Endothelial cell (in vitro differentiated cells): ENCODE measurements at regions not wholly inside any gene's neighbourhood (a gene's known extent, or its start where the extent isn't known, plus 50 kb on each side); places are given as distances from the start of the nearest gene placed in this dataset.
A peak's percentile ranks its signal among the peaks of the same experiment; 100 is the strongest.

Experiments
- DNase-seq: peaks from one replicate; pipeline ENCODE4 v3.0.0; 2021; ENCODE audit warnings: low spot score
- H3K27ac Mint-ChIP-seq: one replicate; pipeline ENCODE4 v1.8.0; 2021; ENCODE audit warnings: mixed read lengths, inconsistent platforms; ENCODE audit not compliant: unreplicated experiment
- H3K27me3 Mint-ChIP-seq: one replicate; pipeline ENCODE4 v1.8.0; 2021; ENCODE audit warnings: mild to moderate bottlenecking, moderate library complexity, mixed read lengths, inconsistent platforms; ENCODE audit not compliant: unreplicated experiment
- H3K36me3 Mint-ChIP-seq: one replicate; pipeline ENCODE4 v1.8.0; 2021; ENCODE audit warnings: mild to moderate bottlenecking, low read depth, mixed read lengths, inconsistent platforms; ENCODE audit not compliant: unreplicated experiment
- H3K4me1 Mint-ChIP-seq: one replicate; pipeline ENCODE4 v1.8.0; 2021; ENCODE audit warnings: mild to moderate bottlenecking, mixed read lengths, inconsistent platforms; ENCODE audit not compliant: unreplicated experiment
- H3K4me3 Mint-ChIP-seq: one replicate; pipeline ENCODE4 v1.8.0; 2021; ENCODE audit warnings: mild to moderate bottlenecking, mixed read lengths, inconsistent platforms; ENCODE audit not compliant: unreplicated experiment
- H3K9me3 Mint-ChIP-seq: one replicate; pipeline ENCODE4 v1.8.0; 2021; ENCODE audit warnings: mixed read lengths, inconsistent platforms; ENCODE audit not compliant: unreplicated experiment
- TF ChIP-seq, protein P1 (sequence below): fragments of 200-600 bp; sonication (generic); IDR thresholded peaks from one replicate; pipeline ENCODE4 v1.5.0; 2021; ENCODE audit warnings: antibody characterized with exemption; ENCODE audit not compliant: unreplicated experiment

DNA sequence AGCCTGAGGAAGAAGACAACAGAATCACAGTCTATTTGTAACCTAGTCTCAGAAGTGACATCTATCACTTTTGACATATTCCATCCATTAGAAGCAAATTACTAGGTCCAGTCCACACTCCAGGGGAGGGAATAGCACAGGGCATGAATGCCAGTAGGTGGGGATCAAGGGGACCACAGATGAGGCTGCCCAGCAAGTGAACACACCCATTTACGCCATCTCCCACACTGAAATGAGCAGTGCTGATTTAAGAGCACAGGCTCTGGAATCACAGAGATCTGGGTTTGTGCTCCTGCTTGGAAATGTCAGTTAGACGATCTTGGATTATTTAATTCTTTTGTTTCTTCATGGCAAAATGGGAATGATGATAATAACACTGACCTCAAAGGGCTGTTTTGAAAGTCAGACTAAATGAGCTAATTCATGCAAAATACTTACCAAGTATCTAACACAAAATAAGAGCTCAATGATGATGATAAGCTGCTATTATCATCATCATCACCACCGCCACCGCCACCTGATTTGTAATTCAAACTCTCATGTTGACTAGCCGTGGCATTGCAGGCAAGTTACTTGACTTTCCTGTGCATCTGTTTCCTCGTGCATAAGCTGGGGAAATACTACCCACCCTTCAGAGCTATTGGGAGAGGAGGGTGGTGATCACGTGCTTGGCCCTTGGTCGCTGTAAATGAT lies 138.9 kb upstream of the KLF14 start:
- Mint-ChIP-seq H3K4me1 (no peaks in the 10 kb centered on the region), H3K27ac (no peak overlapping the region), H3K9me3 (no peaks in the 10 kb centered on the region), H3K36me3 (no peaks in the 10 kb centered on the region), H3K4me3 (no peak overlapping the region), H3K27me3 (peaks cover 2% of the 10 kb centered on the region)
- TF ChIP-seq, protein P1, sequence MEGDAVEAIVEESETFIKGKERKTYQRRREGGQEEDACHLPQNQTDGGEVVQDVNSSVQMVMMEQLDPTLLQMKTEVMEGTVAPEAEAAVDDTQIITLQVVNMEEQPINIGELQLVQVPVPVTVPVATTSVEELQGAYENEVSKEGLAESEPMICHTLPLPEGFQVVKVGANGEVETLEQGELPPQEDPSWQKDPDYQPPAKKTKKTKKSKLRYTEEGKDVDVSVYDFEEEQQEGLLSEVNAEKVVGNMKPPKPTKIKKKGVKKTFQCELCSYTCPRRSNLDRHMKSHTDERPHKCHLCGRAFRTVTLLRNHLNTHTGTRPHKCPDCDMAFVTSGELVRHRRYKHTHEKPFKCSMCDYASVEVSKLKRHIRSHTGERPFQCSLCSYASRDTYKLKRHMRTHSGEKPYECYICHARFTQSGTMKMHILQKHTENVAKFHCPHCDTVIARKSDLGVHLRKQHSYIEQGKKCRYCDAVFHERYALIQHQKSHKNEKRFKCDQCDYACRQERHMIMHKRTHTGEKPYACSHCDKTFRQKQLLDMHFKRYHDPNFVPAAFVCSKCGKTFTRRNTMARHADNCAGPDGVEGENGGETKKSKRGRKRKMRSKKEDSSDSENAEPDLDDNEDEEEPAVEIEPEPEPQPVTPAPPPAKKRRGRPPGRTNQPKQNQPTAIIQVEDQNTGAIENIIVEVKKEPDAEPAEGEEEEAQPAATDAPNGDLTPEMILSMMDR: no peak
- DNase-seq: no peak

DNA sequence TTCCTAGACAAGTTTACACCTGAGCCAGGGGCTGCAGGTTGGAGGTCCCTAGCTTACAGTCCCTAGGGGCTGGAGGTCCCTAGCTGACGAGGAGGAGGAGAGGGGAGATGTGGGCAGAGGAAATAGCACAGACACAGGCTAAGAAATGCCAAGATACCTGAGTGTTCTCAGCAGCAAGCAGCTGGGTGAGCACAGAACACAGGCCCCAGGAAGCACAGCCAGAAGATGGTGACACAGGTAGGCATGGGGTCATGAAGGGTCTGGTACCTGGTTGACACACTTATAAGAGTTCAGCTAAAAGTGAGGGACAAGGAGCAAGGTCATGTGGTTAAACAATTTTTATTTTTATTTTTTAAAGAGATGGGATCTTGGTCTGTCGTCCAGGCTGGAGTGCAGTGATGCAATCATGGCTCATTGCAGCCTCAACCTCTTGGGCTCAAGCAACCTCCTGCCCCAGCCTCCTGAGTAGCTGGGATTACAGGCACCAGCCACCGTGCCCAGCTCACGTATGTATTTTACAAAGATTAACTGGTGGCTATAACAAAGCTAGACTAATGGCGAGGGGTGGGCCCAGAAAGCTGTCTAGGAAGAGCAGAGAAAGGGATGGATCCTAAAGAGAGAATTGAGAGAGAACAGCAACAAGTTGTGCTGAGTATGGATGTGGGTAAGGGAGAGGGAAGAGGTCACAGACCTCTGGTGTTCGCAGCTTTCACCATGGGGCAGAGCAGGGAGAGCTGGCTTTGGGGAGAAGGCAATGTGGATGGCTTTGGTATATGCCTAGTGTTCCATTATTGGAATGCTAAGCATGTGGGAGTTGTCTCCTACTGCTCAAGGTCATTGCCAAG lies 140.3 kb upstream of the KLF14 start:
- no peak for DNase-seq
- TF ChIP-seq, protein P1: no peak
- Mint-ChIP-seq H3K4me3 (no peak overlapping the region), H3K9me3 (no peaks in the 10 kb centered on the region), H3K36me3 (no peaks in the 10 kb centered on the region), H3K27me3 (peaks cover 2% of the 10 kb centered on the region), H3K27ac (no peak overlapping the region), H3K4me1 (no peaks in the 10 kb centered on the region)

DNA sequence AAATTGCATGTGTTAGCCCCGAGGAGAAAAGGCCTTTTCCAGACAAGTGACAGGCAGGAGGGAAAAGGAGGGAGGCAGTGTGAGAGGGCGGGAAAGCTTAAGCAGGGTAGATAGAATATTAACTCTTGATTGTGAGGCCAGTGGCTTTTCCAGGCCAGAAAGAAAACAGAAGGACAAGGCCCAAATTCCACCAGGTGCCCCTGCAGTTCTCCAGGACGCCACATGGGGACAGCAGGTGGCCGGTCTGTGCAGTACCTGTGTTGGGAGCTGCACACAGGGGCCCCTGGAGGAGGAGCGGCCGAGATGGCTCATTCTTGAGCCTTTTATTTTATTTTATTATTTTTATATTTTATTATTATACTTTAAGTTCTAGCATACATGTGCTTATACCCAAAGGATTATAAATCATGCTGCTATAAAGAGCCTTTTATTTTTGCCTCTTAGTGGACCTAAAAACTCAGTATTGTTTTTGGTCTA lies 141.3 kb upstream of the KLF14 start:
- Mint-ChIP-seq H3K27me3 (peaks cover 2% of the 10 kb centered on the region), H3K27ac (no peak overlapping the region), H3K4me3 (no peak overlapping the region), H3K4me1 (no peaks in the 10 kb centered on the region), H3K9me3 (no peaks in the 10 kb centered on the region), H3K36me3 (no peaks in the 10 kb centered on the region)
- TF ChIP-seq, protein P1: peak; percentile 87
- DNase-seq: peak; percentile 69

DNA sequence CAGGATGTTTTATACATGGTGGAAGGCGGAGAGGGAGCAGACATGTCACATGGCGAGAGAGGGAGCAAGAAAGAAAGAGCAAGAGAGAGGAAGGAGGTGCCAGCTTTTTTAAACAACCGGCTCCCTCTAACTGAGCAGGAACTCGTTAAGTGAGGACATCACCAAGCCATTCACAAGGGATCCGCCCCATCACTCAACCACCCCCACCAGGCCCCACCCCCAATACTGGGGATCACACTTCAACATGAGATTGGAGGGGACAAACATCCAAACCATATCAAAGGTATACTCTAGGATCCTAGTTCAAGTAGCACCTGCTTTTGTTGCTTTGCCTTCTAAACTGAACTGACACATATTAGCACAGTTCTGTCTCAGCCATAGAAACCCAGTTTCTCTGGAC lies 141.9 kb upstream of the KLF14 start:
- no peaks in the 10 kb centered on the region for H3K4me1 Mint-ChIP-seq
- H3K27me3 Mint-ChIP-seq: peaks cover 2% of the 10 kb centered on the region
- no peak overlapping the region for H3K27ac Mint-ChIP-seq

More for the DNA sequence above, 141.9 kb upstream of the KLF14 start:
- TF ChIP-seq, protein P1: no peak
- no peak for DNase-seq
- Mint-ChIP-seq H3K4me3 (no peak overlapping the region), H3K36me3 (no peaks in the 10 kb centered on the region), H3K9me3 (no peaks in the 10 kb centered on the region)
